GM18870 (cell line): ENCODE measurements at regions not wholly inside any gene's neighbourhood (a gene's known extent, or its start where the extent isn't known, plus 50 kb on each side); places are given as distances from the start of the nearest gene placed in this dataset.

Source experiments
- ATAC-seq: cut with Tn5 transposase; IDR thresholded peaks from one replicate; pipeline ENCODE4 v1.9.1; 2021; ENCODE audit warnings: moderate library complexity; ENCODE audit not compliant: unreplicated experiment

DNA sequence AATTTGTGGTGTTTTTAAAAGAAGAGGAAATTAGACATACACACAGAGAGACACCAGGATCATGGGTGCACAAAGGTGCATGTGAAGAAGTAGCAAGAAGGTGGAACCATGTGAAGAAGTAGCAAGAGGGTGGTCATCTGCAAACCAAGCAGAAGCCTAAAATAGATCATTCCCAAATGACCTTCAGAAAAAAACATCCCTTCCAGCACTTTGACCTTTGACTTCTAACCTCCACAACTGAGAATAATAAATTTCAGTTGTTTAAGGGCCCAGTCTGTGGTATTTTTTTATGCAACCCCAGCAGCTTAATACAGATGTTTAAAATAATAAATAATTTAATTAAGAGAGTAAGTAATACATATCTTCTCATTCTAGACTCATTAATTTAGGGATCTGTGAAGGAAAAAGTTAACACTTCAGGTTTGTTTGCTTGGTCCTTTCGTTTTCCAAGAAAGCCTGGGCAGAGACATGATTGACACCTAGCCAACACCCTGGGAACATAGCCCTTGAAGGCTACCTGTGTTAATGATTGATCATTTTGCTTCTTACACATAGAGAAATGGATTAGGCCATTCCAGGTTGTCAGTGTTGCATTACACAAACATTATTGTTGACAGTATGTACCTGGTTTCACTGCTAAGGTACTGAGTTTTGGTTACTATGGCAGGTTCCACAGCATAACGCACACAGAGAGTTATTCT lies 1331.2 kb upstream of the GBE1 start:
- no peak for ATAC-seq

DNA sequence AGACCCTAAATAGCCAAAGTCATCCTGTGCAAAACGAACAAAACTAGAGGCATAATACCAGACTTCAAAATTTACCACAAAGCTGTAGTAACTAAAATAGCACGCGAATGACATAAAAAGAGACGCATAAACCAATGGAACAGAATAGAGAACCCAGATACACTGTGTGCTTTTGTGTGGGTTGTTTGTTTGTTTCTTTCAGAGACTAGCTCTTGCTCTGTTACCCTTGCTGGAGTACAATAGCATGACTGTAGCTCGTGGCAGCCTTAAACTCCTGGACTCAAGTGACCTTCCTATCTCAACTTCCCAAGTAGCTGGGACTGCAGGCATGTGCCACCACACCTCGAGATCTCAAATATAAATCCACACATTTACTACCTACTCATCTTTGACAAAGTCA lies 1314.6 kb upstream of the GBE1 start:
- no peak for ATAC-seq

DNA sequence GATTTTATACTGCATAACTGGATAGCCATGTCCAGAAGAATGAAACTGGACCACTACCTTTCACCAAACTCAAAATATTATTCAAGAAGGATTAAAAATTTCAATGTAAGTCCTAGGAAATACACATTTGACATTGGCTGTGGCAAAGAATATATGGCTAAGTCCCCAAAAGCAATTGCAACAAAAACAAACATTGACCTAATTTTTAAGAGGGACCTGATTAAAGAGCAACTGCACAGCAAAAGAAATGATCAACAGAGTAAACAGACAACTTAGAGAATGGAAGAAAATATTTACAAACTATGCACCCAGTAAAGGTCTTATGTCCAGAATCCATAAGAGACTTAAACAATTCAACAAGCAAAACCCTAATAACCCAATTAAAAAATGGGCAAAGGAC lies 1313.0 kb upstream of the GBE1 start:
- ATAC-seq, result no peak

DNA sequence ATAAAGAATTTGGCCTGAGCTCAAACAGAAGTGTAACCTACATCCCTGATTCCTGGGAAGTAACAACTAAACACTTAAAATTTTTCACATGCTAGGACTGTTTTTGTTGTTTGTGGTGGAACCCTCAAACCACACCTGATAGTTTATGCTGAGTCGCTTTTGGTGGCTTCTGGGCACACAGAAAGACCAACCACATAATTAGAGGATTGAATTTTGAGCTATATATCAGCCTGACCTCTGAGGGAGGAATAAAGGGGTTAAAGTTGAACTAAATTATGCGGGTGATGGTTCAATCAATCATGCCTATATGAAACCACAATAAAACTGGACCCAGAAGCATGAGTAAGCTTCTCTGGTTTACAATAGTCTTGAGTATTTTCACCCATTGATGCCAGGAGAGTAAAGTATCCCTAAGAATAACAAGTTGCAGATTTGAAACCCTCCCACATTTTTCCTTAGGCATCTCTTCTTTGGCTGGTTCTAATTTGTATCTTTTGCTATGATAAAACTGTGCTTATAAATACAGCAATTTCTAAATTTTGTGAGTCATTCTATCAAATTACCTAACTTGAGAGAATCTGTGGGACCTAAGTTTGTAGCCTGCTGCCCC lies 1304.5 kb upstream of the GBE1 start:
- ATAC-seq, result no peak

DNA sequence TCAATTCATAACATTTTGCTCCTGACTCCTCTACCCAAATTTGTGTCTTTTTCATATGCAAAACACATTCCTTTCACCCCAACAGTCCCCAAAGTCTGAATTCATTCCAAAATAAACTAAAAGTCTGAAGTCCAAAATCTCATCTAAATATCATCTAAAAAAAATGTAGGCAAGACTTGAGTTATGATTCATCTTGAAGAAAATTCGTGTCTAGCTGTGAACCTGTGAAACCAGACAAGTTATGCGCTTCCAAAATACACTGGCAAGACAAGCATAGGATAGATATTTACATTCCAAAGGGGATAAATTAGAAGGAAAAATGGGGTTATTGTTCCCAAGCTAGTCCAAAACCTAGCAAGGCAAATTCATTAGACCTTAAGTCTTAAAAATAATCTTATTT lies 1302.0 kb upstream of the GBE1 start:
- no peak for ATAC-seq

DNA sequence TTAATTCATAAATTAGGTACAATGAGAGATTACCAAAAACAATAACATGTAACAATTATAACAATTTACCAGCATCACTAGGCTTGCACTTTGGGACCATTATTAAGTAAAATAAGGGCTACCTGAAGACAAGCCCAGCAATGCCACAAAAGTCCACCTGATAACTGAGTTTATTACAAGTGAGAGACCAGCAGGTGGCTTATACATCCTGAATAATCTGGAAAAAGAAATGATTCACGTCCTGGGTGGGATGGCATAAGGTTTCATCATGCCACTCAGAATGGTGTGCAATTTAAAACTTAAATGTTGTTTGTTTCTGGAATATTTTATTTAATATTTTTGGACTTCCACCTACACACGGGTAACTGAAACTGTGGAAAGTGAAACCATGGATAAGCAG lies 1287.1 kb upstream of the GBE1 start:
- no peak for ATAC-seq

DNA sequence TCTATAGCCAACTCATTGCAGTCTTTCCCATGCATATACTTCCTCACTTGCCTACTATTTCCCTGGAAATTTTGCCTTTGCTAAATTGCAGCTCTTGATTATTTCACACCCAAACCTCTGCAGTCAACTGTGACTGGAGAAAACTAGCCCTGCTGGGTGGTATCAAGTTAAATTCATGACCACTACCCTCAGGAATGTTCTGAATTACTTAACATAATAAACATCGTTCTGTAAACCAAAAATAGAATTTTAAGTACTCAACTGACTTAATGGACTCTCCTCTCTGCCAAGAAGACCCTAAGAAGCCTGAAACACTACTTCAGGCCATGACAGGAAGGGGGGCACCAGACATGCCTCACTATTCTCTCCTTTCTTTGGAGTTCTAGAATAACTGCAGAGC lies 1278.0 kb upstream of the GBE1 start:
- ATAC-seq, result no peak

DNA sequence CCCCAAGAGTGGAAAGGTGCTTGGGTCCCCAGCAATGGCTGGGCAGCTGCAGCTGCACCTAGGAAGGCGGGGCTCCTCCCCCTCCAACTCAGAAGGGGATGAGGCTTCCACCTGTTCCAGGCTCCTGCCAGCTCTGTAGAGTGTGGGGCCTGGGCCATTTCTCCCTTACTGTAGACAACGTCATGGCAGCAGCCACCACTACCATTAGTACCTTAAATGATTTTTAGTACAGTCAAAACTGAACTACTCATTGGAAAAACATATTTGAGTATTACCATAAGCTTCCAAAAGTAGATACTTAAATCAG lies 1274.2 kb upstream of the GBE1 start:
- ATAC-seq, result no peak

DNA sequence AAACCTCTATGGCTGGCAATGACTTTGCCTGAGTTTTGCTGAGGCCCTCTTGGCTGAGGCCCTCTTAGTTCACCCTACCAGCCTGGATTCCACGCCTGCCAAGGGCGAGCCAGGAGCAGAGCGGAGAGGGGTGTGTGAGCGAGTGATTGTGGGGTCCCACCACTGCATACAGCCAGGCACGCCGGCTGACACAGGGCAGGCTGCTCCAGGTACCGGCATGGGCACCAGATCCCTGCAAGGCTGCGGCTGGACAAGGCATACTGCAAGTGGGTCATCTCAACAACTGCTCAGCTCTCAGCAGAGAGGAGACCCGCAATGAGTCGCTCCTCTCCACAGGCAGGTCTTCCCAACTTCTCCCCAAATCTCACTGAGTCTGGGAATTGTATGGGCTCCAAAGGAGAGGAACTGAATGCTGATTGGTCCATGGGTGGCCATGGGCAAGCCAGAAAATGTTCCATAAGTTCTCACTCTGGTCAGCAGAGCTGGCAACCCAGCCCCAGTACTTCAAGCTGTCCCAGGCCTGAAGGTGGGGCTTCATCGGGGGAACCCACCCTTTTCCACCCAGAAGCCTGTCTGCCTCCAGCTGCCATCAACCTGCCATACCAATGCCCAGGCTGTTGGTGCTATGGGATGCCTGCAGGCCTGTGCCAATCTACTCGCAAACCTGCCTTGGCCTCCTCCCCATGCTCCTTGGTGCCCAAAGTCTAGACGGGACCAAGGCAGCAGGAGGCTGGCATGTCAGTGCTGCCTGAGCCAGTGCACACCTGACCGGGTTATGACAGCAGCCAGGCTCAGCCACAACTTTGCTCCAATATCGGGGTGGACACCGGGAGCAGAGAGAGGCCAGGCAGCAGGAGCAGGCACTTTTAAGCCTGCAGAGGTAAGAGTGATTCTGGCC lies 1273.6 kb upstream of the GBE1 start:
- ATAC-seq, result no peak

DNA sequence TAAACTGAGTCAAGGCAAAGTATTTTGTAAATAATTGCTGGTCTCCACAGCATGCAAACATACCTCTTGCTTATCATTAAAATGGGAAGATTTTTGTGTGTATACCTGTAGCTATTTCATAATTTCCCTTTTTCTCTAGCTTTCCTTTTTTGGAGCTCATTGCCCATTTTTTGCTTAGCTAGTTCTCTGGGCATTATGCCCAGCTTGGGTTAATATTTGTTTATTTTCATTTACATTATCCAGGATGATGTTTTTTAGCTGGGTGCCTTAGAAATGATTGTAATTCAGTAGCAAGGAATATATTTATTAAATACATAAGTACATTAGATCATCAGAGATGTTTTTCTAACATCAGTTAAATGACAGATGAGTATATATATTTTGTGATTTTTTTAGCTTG lies 1271.7 kb upstream of the GBE1 start:
- no peak for ATAC-seq

DNA sequence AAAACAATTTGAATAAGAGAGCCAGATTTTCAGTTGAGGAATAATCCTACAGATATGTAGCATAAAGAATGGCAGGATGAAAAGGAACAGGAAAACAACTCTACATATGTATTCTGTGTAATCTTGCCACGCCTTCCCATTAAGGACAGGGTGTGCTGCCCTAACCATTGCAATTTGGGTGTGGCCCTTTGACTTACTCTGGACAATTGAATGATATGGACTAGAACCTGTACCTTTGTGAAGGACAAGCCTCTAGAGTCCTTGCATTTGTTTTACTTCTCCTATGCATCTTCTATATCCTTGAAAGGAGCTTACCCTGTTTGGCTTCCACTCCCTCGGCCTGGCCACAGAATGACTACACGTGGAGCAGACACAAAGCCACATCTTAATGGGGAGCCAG lies 1261.6 kb upstream of the GBE1 start:
- no peak for ATAC-seq

DNA sequence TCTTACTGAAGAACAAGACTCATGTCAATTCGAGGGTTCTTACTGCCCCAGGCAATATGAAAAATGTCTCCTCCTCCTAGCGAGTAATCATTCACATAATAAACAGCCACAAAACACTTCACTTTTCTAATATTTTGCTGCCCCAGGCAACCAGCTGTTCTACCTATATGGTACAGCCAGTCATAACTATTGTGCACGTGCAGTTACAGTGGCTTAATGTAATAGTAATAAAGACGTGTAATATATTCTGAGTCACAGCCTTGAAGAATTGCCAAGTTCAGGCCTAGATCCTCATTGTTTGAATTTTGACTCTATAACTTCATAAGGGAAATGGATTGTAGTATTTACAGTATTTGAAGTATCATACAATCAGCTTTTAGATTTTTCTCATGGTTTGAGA lies 1250.0 kb upstream of the GBE1 start:
- ATAC-seq, result no peak

DNA sequence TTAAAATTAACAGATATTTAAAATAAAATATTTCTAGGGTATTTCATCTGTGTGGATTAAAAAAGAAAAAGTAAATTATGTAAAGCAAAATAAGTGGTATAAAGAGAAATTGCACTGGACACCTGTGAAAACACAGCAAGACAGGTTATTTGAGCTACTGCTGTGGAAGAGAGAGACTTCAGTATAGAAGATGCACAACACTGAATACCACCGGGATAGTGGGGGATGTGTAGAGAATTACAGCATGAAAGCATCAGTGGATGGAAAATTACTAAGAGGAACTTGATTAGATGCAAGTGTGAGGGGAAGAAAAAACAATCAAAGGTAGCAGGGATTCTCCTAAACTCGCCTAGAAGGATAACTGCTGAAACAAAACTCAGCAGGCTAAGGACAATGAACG lies 1242.5 kb upstream of the GBE1 start:
- no peak for ATAC-seq

DNA sequence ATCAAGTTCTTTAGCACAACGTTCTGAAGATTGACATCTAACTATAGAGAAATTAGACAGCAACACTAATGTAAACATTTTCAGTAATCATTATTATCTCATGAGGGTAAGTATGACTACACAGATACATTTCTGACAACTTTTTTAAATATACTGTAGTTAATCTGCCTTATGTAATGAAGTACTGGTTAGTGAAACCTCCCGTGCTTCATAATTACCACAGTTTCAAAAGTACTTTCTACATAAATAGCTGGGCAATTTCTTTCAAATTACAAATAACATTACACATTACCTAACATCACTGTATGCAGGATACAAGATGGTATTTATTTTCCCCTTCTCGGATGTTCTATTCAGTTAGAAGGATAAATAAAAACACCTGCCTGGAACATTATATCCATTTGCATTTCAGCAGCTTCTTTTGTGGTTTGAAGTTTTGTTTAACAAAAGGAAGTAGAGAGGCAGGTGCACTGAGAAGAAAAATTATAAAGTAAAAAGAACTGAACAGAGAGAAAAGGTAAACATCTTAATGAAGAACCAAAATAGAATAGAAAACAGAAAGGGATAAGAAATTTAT lies 1241.5 kb upstream of the GBE1 start:
- no peak for ATAC-seq

DNA sequence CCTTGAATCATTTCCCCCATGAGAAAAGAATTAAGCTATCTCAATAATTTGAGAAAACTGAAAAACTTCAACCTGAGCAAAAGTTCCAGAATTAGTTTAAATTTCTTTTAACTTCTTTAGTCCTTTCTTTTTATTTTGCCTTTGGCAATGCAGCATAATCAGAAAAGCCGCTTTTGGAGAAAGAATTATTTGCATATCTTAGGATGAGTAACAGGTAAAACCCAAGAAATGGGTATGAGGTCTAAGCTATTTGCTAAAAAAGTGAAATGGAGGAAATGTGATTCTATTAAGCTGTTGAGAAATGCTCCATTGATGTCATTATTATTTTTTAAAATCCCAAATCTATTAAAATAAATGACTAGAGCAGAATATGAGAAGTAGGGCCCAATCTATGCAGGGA lies 1238.3 kb upstream of the GBE1 start:
- no peak for ATAC-seq

DNA sequence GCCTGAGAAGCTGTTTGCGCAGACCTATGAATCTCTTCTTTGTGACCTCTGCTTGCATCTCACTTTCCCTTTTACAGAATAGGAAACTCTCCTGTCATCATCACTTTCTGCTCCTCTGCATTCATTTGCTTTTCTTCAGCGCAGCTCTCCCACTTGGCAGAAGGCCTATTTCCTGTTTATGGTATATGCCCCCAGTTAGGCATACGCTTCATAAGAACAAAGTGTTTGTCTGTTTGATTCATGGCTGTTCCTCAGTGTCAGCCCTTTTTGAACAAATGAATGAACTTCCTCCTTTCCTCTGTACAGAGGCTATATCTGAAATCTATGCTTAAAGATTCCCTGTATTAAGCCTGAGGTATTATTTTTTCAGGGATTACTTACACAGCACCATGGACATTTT lies 1216.9 kb upstream of the GBE1 start:
- ATAC-seq, result no peak

DNA sequence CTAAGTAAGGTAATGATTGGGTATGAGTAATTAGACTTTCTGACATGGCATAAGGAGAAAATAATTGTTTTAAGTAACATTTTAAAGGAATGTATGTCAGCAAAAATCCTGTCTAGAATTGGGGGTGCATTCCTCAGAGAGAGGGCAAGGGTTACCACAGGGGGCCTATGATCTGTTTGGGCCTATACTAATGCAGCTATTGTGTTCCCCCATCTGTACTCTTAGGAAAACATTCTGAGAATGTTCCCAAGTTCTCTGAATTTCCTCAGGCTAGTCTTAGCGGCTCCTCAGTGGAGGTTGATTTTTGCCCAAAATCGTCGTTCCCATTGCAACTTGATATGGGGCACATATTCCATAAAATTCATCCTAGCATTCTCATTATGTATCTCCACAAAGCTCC lies 1216.4 kb upstream of the GBE1 start:
- ATAC-seq, result no peak

DNA sequence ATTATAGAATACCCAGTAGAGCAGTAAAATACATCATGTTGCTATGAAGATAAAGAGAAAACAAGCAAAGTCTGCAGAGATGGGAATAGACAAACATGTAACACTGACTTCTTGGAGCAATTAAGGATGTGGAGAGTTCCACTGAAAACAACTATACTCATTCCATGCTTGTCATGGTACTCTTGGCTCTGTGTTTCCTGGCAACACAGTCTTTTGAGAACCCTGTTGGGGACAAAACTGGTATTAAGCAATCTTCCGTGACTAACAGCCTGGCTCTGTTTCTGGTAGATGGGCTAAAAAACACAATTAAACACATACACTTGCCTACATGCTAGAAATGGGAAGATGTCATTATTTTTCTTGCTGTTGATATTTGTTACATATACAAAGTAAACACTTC lies 1212.3 kb upstream of the GBE1 start:
- no peak for ATAC-seq

DNA sequence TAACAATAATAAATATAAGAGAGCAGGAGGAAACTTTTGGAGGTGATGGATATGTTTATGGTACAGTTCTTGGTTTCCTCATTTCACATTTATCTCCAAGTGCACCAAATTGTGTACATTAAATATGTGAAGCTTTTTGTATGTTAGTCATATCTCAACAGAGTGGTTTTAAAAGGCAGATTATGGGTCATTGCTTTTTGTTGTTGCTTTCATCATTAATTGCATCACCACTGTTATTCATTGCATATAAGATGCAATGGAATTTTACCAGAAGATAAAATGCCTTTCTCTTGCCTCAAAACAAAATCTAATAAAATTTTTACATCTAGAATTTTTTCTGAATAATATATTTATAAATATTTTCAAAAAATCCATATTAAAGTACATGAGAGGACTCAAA lies 1198.9 kb upstream of the GBE1 start:
- ATAC-seq, result no peak

DNA sequence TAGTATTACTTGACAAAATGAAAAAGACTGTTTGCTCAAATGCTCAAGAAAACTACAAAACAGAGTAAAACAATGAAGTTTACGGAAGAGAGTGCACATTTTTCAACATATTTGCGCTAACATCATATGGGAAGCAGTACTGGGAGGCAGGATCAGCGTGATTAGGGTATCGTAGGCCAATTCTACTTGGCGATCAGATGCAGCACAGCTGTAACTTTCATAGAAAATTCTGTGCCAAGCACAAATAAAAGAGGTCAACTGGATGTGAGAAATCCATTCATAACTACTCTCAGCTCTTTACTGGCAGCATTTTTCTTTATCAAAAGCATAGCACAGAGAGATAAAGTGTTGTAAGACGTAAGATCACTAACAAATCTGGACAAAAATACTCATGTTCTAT lies 1196.3 kb upstream of the GBE1 start:
- no peak for ATAC-seq

DNA sequence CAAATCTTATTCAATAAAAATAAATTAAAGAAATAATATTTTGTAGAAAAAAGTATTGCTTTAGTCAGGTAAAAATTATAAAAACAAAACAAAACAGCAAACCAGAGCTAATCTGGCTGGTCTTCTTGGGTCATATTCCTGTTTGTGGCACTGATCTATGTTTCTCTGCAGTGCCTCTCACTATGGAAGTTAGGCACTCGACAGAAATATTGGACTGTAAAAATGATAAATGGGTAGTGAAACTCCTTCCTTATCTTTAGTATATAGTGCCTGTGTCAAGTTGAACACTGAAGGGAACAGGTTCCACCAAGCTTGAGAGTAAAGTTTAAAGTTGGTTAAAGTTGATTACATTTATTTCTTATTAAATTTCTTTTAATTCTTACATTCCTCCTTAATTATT lies 1195.6 kb upstream of the GBE1 start:
- no peak for ATAC-seq

DNA sequence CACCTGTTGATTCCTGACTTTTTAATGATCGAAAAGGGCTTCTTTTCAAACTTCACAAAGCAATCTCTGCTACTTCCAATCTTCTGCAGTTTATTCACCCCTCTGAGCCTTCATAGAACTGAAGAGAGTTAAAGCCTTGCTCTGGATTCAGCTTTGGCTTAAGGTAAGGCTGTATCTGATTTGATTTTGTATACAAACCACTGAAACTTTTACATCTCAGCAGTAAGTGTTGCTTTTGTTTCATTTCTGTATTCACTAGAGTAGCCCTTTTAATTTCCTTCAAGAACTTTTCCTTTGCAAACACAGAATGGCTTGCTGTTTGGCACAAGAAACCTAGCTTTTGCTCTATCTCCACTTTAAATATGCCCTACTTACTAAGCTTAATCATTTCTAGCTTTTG lies 1193.0 kb upstream of the GBE1 start:
- no peak for ATAC-seq
